ENCODE measurements at regions not wholly inside any gene's neighbourhood (a gene's known extent, or its start where the extent isn't known, plus 50 kb on each side); places are given as distances from the start of the nearest gene placed in this dataset.
"Not testable (repeated sequence)": the region's sequence is repeated elsewhere in the genome, so short reads cannot be mapped to it uniquely, and the experiment has no call there.

DNA sequence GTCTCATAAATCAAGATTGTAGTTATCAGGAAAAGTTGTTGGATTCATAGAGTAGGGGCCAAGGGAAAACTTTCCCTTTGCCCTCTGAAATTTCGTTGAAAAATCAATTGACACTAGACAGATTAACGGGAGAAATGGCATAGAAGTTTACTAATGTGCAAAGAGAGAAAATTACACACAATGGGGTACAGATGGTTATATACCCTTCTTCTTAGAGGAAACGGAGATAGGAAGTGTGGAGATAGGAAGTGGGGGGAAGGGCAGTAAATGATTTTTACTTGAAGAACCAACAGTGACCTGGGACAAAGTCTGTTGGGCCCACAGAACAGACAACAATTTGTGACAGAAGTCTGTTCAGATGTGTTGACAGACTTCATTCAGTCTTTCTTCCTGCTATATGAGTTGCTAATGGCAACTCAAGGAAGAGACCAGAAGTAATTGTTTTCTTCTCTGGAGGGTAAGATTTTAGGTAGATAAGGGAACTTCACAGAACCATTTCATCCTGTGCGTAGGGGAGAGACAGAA lies 177.9 kb downstream of the C9orf152 start:
- no peaks in the 10 kb centered on the region for H3K27me3 ChIP-seq
- H3K4me3 ChIP-seq = no peak overlapping the region
- DNase-seq (no peak), ATAC-seq (no peak)
- H3K9me3 ChIP-seq = no peaks in the 10 kb centered on the region
- TF ChIP-seq, protein P1, sequence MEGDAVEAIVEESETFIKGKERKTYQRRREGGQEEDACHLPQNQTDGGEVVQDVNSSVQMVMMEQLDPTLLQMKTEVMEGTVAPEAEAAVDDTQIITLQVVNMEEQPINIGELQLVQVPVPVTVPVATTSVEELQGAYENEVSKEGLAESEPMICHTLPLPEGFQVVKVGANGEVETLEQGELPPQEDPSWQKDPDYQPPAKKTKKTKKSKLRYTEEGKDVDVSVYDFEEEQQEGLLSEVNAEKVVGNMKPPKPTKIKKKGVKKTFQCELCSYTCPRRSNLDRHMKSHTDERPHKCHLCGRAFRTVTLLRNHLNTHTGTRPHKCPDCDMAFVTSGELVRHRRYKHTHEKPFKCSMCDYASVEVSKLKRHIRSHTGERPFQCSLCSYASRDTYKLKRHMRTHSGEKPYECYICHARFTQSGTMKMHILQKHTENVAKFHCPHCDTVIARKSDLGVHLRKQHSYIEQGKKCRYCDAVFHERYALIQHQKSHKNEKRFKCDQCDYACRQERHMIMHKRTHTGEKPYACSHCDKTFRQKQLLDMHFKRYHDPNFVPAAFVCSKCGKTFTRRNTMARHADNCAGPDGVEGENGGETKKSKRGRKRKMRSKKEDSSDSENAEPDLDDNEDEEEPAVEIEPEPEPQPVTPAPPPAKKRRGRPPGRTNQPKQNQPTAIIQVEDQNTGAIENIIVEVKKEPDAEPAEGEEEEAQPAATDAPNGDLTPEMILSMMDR (IDR thresholded peaks at IDR 0.05) = no peak
- peak overlapping the region; percentile 44 for H3K27ac ChIP-seq
- intact Hi-C loops (cut with DNase I) = no loop called here
- peaks cover 25% of the 10 kb centered on the region for H3K4me1 ChIP-seq
- no peaks in the 10 kb centered on the region for H3K36me3 ChIP-seq

DNA sequence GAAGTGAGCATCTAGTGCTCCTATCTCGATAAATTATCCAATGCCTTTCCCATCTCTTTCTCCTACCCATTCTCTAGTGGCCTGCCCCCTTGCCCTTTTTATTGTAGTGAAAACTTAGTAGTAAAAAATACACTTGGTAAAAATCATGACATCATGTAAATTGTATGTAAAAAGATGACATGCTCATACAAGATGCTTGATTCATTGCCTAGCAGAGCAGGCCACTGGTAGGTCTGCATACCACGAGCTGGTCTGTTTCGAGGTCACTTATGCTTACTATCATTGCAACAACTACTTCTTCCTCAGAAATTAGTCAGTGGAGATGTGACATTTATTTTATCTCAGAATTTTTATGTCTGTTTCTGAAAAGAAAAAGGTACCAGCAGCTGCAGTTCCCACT lies 177.3 kb downstream of the C9orf152 start:
- Histone ChIP-seq H3K4me3 (no peak overlapping the region), H3K27me3 (no peaks in the 10 kb centered on the region), H3K4me1 (peaks cover 25% of the 10 kb centered on the region), H3K27ac (peak overlapping the region; percentile 44), H3K36me3 (no peaks in the 10 kb centered on the region), H3K9me3 (no peaks in the 10 kb centered on the region)
- no peak for ATAC-seq
- TF ChIP-seq, protein P1 (IDR thresholded peaks at IDR 0.05) = no peak
- no peak for DNase-seq
- intact Hi-C loops (cut with DNase I) = no loop called here

DNA sequence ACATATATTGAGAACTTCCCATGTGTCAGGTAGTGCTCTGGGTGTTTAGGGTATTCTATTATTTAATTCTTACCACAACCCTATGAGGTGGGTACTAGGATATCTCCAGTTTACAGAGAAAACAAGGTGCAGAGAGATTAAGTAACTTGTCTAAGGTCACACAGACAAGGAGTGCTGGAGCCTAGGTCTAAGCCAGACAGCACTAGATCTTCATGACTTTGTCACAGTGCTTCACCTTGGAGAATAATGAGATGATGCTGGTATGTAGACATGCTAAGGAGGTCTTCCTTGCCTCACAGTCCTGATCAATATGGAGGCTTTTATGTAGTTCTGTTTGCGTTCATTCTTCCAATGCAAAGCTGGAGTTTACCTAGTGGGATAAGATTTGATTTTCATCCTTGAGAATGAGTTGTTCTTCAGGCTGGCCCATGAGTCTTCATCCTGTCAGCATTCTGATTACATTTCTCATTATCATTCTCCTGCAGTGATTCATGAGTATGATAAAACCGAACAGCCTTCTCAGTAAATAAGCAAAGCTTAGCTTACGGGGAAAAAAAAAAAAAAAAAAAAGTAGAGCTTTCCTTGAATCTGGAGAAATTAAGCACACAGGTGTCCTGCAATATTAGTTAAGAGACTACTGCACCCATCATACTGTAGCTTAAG lies 176.3 kb downstream of the C9orf152 start:
- Histone ChIP-seq H3K4me1 (peaks cover 25% of the 10 kb centered on the region), H3K9me3 (no peaks in the 10 kb centered on the region), H3K27me3 (no peaks in the 10 kb centered on the region), H3K4me3 (no peak overlapping the region), H3K36me3 (no peaks in the 10 kb centered on the region), H3K27ac (no peak overlapping the region)
- TF ChIP-seq, protein P1 (IDR thresholded peaks at IDR 0.05) = no peak
- intact Hi-C loops (cut with DNase I) = no loop called here
- DNase-seq = no peak
- ATAC-seq = no peak

DNA sequence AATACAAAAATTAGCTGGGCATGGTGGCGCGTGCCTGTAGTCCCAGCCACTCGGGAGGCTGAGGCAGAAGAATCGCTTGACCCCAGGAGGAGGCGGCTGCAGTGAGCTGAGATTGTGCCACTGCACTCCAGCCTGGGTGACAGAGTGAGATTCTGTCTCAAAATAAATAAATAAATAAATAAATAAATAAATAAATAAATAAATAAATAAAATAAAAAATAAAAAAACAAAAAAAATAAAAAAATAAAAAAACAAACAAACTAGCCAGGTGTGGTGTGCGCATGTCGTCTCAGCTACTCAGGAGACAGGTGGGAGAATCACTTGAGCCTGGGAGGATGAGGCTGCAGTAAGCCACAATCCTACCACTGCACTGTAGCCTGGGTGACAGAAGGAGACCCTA lies 175.4 kb downstream of the C9orf152 start:
- H3K27ac ChIP-seq; H3K27me3 ChIP-seq; H3K9me3 ChIP-seq; ATAC-seq; intact Hi-C loops (cut with DNase I); H3K36me3 ChIP-seq; H3K4me3 ChIP-seq; DNase-seq: not testable (repeated sequence)
- peaks cover 17% of the 10 kb centered on the region for H3K4me1 ChIP-seq

DNA sequence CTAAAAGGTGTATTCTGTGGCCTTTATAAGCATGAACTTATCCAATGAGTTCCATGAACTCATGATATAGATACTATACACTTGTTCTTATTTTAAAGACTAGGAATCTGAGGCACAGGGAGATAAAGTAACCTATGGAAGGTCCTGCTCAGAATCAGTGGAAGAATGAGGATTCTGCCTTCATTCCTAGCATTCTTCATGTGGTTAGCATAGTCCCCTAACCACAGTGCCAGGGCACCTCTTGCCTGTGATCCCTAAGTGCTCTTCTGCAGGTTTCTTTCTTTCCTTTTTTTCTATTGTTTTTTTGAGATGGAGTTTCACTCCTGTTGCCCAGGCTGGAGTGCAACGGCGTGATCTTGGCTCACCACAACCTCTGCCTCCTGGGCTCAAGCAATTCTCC lies 174.1 kb downstream of the C9orf152 start:
- TF ChIP-seq, protein P1 (IDR thresholded peaks at IDR 0.05) = no peak
- Histone ChIP-seq H3K27me3 (no peaks in the 10 kb centered on the region), H3K9me3 (no peaks in the 10 kb centered on the region), H3K27ac (no peak overlapping the region), H3K4me3 (no peak overlapping the region), H3K36me3 (no peaks in the 10 kb centered on the region), H3K4me1 (peaks cover 12% of the 10 kb centered on the region)
- intact Hi-C loops (cut with DNase I) = no loop called here
- DNase-seq = no peak
- ATAC-seq = no peak

DNA sequence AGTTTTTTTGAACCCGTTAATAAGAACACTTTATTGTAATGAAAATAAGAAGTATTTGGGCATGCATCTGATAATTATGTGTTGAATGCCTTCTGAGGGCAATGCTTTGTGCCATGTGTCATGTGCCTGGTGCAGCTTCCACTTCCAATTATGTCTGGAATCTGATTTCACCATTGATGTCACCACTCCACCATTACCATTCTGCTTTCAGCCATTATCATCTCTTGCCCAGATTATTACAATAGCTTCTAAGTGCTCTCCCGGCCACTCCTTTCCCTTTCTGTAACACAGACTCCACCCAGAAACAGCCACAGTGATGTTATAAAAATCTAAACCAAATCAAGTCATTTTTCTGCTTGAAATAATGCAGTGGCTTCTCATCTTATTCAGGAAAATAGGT lies 171.7 kb downstream of the C9orf152 start:
- H3K36me3 ChIP-seq = no peaks in the 10 kb centered on the region
- H3K9me3 ChIP-seq = no peaks in the 10 kb centered on the region
- intact Hi-C loops (cut with DNase I) = no loop called here
- DNase-seq (no peak), ATAC-seq (no peak)
- no peaks in the 10 kb centered on the region for H3K27me3 ChIP-seq
- H3K4me1 ChIP-seq = peaks cover 8% of the 10 kb centered on the region
- no peak overlapping the region for H3K27ac ChIP-seq
- TF ChIP-seq, protein P1 (IDR thresholded peaks at IDR 0.05) = no peak
- no peak overlapping the region for H3K4me3 ChIP-seq
